Activated CD4-positive, alpha-beta memory T cell treated with anti-CD3 and anti-CD28 coated beads, Interleukin-2, amount 10 ng/mL, durations not matched to agents 7 days and 5 days (primary cell): ENCODE measurements at regions not wholly inside any gene's neighbourhood (a gene's known extent, or its start where the extent isn't known, plus 50 kb on each side); places are given as distances from the start of the nearest gene placed in this dataset.

ENCODE experiments used
- CTCF ChIA-PET: fragments of 350-600 bp; sonication (Branson Sonifier 250); formaldehyde crosslinking; loops from one replicate; lab custom pipeline; 2021; ENCODE audit warnings: antibody characterized with exemption, inconsistent platforms; lab: Charles Lee
- POLR2A ChIA-PET: fragments of 350-600 bp; sonication (Branson Sonifier 250); formaldehyde crosslinking; loops from one replicate; lab custom pipeline; 2021; ENCODE audit warnings: antibody characterized with exemption; lab: Charles Lee
- DNase-seq: peaks from one replicate; pipeline ENCODE4 v3.0.0-alpha.2; 2020
- H3K27ac Mint-ChIP-seq: one replicate; pipeline ENCODE4 v1.8.0; 2021; ENCODE audit warnings: mild to moderate bottlenecking, mixed read lengths
- H3K27me3 Mint-ChIP-seq: one replicate; pipeline ENCODE4 v1.8.0; 2021; ENCODE audit warnings: mixed read lengths
- H3K36me3 Mint-ChIP-seq: one replicate; pipeline ENCODE4 v1.8.0; 2021; ENCODE audit warnings: low read depth, mixed read lengths
- H3K4me1 Mint-ChIP-seq: one replicate; pipeline ENCODE4 v1.8.0; 2021; ENCODE audit warnings: mixed read lengths
- H3K4me3 Mint-ChIP-seq: one replicate; pipeline ENCODE4 v1.8.0; 2021; ENCODE audit warnings: mild to moderate bottlenecking, mixed read lengths
- H3K9me3 Mint-ChIP-seq: one replicate; pipeline ENCODE4 v1.8.0; 2021; ENCODE audit warnings: mixed read lengths

DNA sequence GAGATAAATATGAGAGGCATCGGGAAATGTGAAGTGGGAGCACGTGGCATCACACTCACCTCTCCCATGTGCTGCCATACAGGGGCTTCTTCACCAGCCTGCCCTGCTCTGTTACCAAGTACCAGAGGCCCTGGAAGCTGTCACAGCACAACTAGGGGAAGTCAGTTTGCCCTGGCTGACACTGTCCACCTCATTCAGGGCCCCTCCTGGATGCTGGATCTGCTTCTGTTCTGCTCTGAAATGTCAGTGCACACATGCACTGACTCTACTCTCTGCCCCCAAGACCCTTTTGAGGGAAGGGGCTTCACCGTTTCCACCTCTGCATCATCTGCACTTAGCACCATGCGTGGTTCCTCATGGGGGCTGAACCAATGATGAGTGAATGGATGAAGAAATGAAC, 311.1 kb downstream of the EN1 start:
- Mint-ChIP-seq H3K36me3 (no peaks in the 10 kb centered on the region), H3K9me3 (no peaks in the 10 kb centered on the region), H3K4me1 (no peaks in the 10 kb centered on the region), H3K27ac (no peak overlapping the region), H3K27me3 (no peaks in the 10 kb centered on the region), H3K4me3 (no peak overlapping the region)
- POLR2A ChIA-PET: no interaction called here
- CTCF ChIA-PET: no interaction called here
- no peak for DNase-seq

DNA sequence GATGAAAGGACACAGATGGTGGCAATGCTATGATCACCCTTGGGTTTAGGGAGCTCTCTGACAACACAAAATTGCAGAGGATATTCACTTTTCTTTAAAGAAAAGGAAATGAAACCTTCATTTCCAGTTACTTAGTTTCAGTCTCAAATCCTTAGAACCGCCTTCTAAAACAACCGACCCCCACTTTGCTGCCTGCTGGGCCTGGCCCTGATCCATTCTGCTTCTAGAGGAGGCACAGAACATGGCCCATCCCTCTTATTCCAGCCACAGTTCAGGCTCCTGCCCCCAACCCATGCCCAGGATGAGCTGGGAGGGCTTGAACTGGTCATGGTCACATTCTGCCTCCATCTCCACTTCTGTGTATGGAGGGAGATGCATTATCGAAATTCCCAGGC, 311.6 kb downstream of the EN1 start:
- H3K36me3 Mint-ChIP-seq: no peaks in the 10 kb centered on the region
- H3K4me1 Mint-ChIP-seq: no peaks in the 10 kb centered on the region
- POLR2A ChIA-PET: no interaction called here
- H3K9me3 Mint-ChIP-seq: no peaks in the 10 kb centered on the region
- no peak overlapping the region for H3K27ac Mint-ChIP-seq
- DNase-seq: no peak
- CTCF ChIA-PET: no interaction called here
- no peaks in the 10 kb centered on the region for H3K27me3 Mint-ChIP-seq
- no peak overlapping the region for H3K4me3 Mint-ChIP-seq

DNA sequence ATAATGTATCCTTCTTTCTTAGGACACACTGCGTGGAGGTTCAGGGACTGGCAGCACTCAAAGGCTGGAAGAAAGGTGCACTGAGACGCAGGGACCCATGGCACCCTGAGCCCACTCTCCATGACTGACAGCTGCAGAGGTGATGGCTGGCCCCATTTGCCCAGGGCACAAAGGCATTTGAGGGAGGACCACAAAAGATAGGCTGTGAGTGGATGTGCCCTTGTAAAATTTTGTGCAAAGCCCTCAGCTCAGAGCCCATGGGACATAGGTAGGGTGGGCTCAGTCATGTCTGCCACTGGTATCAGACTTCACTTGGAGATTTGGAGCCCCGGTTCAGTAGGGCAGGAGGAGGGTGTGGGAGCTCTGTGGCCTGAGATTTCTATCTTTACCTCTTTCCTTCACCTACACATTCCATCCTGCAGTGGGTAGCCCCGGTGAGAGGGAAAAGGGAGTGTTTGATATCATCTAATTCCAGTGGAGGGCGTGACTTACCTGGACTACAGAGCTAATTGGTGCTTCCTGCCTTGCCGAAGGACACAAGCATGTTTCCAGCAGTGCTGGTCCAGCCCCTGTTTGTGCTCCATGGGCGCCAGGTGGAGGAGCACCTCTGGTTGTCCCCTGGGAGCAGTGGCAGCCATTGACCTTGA, 312.2 kb downstream of the EN1 start:
- Mint-ChIP-seq H3K27ac (no peak overlapping the region), H3K9me3 (no peaks in the 10 kb centered on the region), H3K36me3 (no peaks in the 10 kb centered on the region), H3K27me3 (no peaks in the 10 kb centered on the region), H3K4me3 (no peak overlapping the region), H3K4me1 (no peaks in the 10 kb centered on the region)
- POLR2A ChIA-PET: no interaction called here
- no peak for DNase-seq
- CTCF ChIA-PET: no interaction called here

DNA sequence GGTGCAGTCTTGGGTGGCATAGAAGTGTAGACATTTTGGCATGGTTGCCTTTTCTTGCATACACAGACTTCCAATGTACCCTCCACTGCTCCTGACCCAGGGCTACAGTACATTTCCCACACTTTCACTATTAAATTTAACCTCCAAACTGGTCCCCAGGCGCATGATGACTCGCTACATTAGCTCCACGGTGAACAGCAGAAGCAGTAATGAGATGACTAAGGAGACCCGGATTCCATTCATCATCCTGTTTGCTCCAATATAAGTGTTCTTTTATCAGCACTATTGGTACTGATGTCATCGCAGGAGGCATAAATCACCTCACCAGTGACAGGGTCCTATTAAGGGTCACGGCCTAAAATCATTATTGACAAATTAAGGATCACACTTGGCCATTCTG, 316.5 kb downstream of the EN1 start:
- no peak for DNase-seq
- ChIA-PET CTCF (no interaction called here), POLR2A (no interaction called here)
- Mint-ChIP-seq H3K36me3 (no peaks in the 10 kb centered on the region), H3K9me3 (no peaks in the 10 kb centered on the region), H3K27ac (no peak overlapping the region), H3K4me3 (no peak overlapping the region), H3K4me1 (no peaks in the 10 kb centered on the region), H3K27me3 (no peaks in the 10 kb centered on the region)

DNA sequence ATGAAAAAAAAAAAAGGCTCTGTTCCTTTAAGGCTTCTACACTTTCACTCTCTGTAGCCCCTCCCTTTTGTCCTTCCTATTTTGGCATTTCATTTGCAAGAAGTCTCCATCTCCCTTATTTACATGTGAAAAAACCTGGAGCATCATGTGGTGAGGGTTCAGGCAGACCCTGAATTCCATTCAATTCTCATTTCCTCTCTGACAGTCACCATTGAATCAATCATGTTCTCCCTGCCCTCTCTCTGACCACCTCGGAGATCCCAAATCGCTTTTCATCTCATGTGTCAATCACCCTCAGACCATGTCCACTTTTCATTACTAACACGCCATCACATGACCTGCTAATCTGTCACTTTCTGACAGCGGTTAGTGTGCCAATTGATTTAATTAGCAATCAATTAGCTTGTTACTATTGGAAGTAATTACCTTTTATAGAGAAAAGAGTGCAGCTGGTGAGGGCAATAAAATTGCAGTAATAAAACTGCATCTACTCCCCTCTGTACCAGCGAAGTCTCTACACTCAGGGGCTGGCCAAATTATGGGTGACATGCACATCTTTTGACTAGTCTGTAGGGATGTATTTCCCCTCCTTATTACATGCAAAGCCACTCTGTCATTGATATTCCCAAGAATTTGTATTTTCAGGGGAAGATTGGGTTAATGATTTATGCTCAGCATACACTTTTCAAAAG, 317.4 kb downstream of the EN1 start:
- ChIA-PET POLR2A (no interaction called here), CTCF (interaction anchor here (0.5 kb wide), 1 partner anchor 42 kb away, joined by 3 read pairs; no protein-coding TSS in a partner anchor)
- Mint-ChIP-seq H3K4me3 (no peak overlapping the region), H3K4me1 (no peaks in the 10 kb centered on the region), H3K9me3 (no peaks in the 10 kb centered on the region), H3K27ac (no peak overlapping the region), H3K36me3 (no peaks in the 10 kb centered on the region), H3K27me3 (no peaks in the 10 kb centered on the region)
- no peak for DNase-seq

DNA sequence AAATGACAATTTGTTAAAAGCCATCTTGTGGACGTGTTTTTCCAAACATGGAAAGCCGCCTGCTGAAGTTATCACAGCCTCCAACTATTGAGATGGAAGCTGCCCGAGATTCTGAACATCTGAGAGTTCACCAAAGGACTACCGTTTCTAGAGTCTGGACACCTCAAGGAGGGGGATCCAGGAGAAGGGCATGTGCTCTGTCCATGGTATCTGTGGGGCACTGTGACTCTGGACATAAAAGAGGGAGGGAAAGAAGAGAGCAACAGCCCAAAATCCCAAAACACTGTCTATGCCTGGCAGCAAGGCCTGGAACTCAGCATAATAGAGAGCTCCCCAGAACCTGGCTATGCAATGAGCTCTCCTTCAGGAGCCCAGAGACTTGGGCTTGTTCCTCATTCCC, 319.9 kb downstream of the EN1 start:
- POLR2A ChIA-PET: no interaction called here
- Mint-ChIP-seq H3K27ac (no peak overlapping the region), H3K9me3 (no peaks in the 10 kb centered on the region), H3K27me3 (no peaks in the 10 kb centered on the region), H3K36me3 (no peaks in the 10 kb centered on the region), H3K4me3 (no peak overlapping the region), H3K4me1 (no peaks in the 10 kb centered on the region)
- CTCF ChIA-PET: interaction anchor here (0.8 kb wide), 1 partner anchor 15 kb away, joined by 3 read pairs; no protein-coding TSS in a partner anchor
- DNase-seq: no peak

DNA sequence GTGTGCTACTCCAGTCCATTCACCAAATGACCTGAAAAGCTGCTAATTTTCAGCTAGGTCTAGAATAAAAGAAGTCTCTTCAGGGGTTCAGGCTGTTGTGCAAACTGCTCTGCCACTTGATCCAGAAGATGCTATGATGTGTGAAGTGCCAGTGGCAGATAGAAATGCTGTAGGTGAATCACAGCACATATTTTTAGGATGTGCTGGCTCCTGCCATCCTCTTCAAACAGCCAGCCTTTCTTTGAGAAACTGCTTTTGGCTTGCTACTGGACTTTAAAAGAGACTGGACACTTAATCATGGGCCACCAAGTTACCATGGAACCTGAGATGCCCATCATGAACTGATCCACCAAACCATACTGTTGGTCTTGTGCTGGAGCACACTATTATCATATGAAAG, 322.1 kb downstream of the EN1 start:
- no peak for DNase-seq
- Mint-ChIP-seq H3K27ac (no peak overlapping the region), H3K36me3 (no peaks in the 10 kb centered on the region), H3K4me1 (no peaks in the 10 kb centered on the region), H3K9me3 (peaks cover 11% of the 10 kb centered on the region), H3K27me3 (no peaks in the 10 kb centered on the region), H3K4me3 (no peak overlapping the region)
- ChIA-PET CTCF (no interaction called here), POLR2A (no interaction called here)

DNA sequence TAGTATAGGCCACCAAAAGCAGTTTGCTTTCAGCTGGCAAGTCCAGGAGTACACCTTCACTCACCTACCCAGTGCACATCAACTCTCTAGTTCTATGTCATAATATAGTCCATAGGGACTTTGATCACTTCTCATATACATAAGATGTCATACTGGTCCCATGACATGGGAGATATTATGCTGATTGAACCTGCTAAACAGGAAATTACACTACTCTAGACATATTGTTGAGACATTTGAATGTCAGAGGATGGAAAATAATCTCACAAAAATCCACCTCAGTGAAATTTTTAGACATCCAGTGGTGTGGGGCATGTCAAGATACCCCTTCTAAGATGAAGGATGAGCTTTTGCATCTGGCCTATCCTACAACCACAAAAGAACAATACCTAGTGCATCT, 322.5 kb downstream of the EN1 start:
- Mint-ChIP-seq H3K36me3 (no peaks in the 10 kb centered on the region), H3K4me3 (no peak overlapping the region), H3K27me3 (no peaks in the 10 kb centered on the region), H3K4me1 (no peaks in the 10 kb centered on the region), H3K27ac (no peak overlapping the region), H3K9me3 (peaks cover 11% of the 10 kb centered on the region)
- POLR2A ChIA-PET: no interaction called here
- DNase-seq: no peak
- CTCF ChIA-PET: no interaction called here

DNA sequence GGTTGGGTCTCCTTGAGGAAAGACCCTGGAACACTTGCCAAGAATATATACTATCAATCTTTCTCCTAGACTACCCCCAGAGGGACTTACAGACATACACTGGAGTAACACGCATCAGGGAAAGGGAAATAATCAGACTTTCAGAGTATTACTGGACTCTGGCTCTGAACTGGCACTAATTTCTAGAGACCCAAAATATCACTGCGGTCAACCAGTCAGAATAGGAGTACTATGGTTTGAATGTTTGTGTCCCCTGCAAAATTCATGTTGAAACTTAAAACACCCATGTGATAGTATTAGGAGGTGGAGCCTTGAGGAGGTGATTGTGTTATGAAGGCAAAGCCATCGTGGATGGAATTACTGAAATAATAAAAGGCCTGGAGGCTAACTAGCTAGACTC, 323.7 kb downstream of the EN1 start:
- Mint-ChIP-seq H3K9me3 (peaks cover 16% of the 10 kb centered on the region), H3K4me3 (no peak overlapping the region), H3K27ac (no peak overlapping the region), H3K27me3 (no peaks in the 10 kb centered on the region), H3K4me1 (no peaks in the 10 kb centered on the region), H3K36me3 (no peaks in the 10 kb centered on the region)
- CTCF ChIA-PET: no interaction called here
- DNase-seq: no peak
- POLR2A ChIA-PET: no interaction called here

DNA sequence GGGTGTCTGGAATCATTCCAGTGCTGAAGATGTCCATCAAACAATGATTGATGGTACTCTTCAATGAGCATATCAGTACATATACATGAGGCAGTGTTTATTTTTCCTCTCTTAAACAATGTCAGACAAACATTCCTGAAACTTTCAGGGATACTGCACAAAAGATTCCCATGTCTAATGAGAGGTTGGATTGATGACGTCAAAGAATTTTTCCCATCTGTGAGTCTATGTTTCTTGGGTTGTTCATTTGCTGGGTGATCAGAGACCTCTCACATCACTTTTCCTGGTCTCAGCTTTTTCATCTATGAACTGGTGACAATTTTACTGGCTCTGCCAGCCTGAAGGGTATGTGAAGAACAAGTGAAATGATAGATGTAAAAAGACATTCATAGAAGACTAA, 325.5 kb downstream of the EN1 start:
- no peak overlapping the region for H3K4me3 Mint-ChIP-seq
- POLR2A ChIA-PET: no interaction called here
- no peaks in the 10 kb centered on the region for H3K4me1 Mint-ChIP-seq
- no peak for DNase-seq
- H3K9me3 Mint-ChIP-seq: peaks cover 16% of the 10 kb centered on the region
- H3K27me3 Mint-ChIP-seq: no peaks in the 10 kb centered on the region
- CTCF ChIA-PET: no interaction called here
- no peak overlapping the region for H3K27ac Mint-ChIP-seq
- no peaks in the 10 kb centered on the region for H3K36me3 Mint-ChIP-seq

DNA sequence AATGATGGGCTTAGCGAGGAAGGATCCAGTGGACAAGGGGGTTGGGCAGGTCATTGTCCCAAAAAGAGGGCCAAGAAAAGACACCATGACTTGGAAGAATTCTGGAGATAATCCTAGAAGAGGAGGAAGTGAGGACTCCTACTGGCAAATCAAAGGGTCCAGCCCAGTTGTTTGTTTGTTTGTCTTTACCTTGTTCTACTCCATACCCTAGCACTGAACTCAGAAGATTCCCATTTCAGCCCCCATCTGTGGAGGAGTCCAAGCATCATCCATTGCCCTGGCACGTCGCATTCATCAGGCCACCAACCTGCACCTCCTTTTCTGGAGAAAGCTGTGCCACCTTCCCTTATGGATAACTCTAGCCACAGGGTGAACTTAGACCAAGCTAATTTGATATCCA, 326.2 kb downstream of the EN1 start:
- no peak for DNase-seq
- H3K4me1 Mint-ChIP-seq: no peaks in the 10 kb centered on the region
- no peaks in the 10 kb centered on the region for H3K36me3 Mint-ChIP-seq
- CTCF ChIA-PET: no interaction called here
- POLR2A ChIA-PET: no interaction called here
- no peaks in the 10 kb centered on the region for H3K27me3 Mint-ChIP-seq
- H3K9me3 Mint-ChIP-seq: peaks cover 16% of the 10 kb centered on the region
- H3K4me3 Mint-ChIP-seq: no peak overlapping the region
- no peak overlapping the region for H3K27ac Mint-ChIP-seq

DNA sequence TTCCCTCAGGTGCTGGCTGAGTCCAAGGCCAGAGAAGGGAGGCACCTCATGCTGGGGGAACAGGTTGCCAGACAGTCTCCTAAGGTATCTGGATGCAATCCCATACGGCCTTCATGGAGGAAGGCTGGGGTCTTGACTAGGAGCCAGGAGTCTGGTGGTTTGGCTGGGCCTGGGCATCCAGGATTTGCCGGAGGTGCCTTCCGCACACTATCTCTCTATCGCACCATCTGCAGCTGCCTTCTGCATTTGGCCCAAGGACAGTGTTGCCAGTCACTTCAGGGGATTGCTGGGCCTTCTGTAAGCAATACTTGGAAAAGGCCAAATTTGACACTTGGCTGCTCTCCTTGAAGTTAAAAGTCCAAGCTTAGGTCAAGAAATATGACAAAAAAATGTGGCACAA, 327.2 kb downstream of the EN1 start:
- no peak overlapping the region for H3K4me3 Mint-ChIP-seq
- POLR2A ChIA-PET: no interaction called here
- no peaks in the 10 kb centered on the region for H3K4me1 Mint-ChIP-seq
- DNase-seq: no peak
- no peaks in the 10 kb centered on the region for H3K27me3 Mint-ChIP-seq
- CTCF ChIA-PET: no interaction called here
- H3K36me3 Mint-ChIP-seq: no peaks in the 10 kb centered on the region
- peaks cover 16% of the 10 kb centered on the region for H3K9me3 Mint-ChIP-seq
- H3K27ac Mint-ChIP-seq: no peak overlapping the region

DNA sequence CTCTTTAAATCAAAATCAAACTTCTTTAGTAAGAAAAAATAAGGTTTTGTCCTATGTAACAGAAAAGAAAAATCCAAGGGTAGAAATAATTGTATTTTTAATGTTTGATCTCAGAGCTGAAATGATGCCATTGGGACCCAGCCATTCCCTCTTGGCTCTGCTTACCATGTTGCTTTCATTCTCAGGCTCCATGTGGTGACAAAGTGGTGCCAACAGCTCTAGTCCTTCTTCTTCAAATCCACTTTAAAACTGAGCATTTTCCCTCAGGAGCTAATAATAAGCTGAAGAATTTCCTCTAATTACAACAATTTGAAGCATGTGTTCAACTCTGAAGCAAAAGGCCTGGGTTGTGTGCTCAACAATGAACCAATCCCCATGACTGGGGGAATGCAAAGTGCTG, 327.9 kb downstream of the EN1 start:
- DNase-seq: no peak
- no peak overlapping the region for H3K4me3 Mint-ChIP-seq

DNA sequence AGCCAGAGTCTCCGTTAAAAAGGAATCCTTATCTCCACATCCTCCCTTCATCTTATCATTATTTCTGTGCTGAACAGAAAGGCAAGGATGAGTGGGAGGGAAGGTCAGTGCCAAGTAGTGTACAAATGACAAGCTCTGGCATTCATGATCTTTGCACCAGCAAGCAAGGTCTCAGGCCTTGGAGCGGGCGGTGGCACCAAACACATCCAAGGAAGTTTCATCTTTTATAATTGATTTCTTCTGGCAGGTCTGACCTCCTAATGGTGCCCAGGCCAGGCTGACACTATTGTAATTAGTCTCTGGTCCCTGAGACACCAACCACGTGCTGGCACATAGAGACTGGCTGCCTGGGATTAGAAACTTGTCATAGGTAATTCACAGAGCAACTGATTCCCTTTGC, 336.6 kb downstream of the EN1 start:
- Mint-ChIP-seq H3K4me3 (no peak overlapping the region), H3K4me1 (no peaks in the 10 kb centered on the region), H3K27me3 (no peaks in the 10 kb centered on the region), H3K9me3 (no peaks in the 10 kb centered on the region), H3K27ac (no peak overlapping the region), H3K36me3 (no peaks in the 10 kb centered on the region)
- DNase-seq: no peak
- POLR2A ChIA-PET: no interaction called here
- CTCF ChIA-PET: no interaction called here

More for the DNA sequence above, 327.9 kb downstream of the EN1 start:
- Mint-ChIP-seq H3K27me3 (no peaks in the 10 kb centered on the region), H3K9me3 (peaks cover 16% of the 10 kb centered on the region), H3K4me1 (no peaks in the 10 kb centered on the region), H3K27ac (no peak overlapping the region), H3K36me3 (no peaks in the 10 kb centered on the region)
- ChIA-PET CTCF (no interaction called here), POLR2A (no interaction called here)
